GM23338 (cell line): ENCODE measurements at regions not wholly inside any gene's neighbourhood (a gene's known extent, or its start where the extent isn't known, plus 50 kb on each side); places are given as distances from the start of the nearest gene placed in this dataset.

ENCODE experiments used
- ATAC-seq: fragments of 200-7000 bp; cut with Tn5 transposase; 3 replicates; pipeline ENCODE4 v1.9.1; 2020
- DNase-seq: peaks from one replicate; pipeline ENCODE4 v3.0.0-alpha.2; 2015; ENCODE audit warnings: low spot score
- H2AFZ ChIP-seq: fragments of 200-600 bp; sonication (generic); 2 replicates; pipeline ENCODE4 v1.8.0; 2016; ENCODE audit warnings: antibody characterized with exemption, mild to moderate bottlenecking, moderate library complexity
- H3F3A ChIP-seq: fragments of 200-600 bp; sonication (generic); replicated peaks from 2 replicates; pipeline ENCODE4 v1.8.0; 2017; ENCODE audit warnings: antibody characterized with exemption, mixed run types, low read depth
- H3K27ac ChIP-seq: fragments of 200-600 bp; sonication (generic); 2 replicates; pipeline ENCODE4 v1.6.1; 2016; ENCODE audit warnings: low read depth
- H3K27me3 ChIP-seq: fragments of 200-600 bp; sonication (generic); 2 replicates; pipeline ENCODE4 v1.8.0; 2016; ENCODE audit warnings: mild to moderate bottlenecking, mixed run types, moderate library complexity; ENCODE audit not compliant: insufficient read depth
- H3K36me3 ChIP-seq: fragments of 200-600 bp; sonication (generic); 2 replicates; pipeline ENCODE4 v1.8.0; 2016; ENCODE audit warnings: mild to moderate bottlenecking; ENCODE audit not compliant: insufficient read depth
- H3K4me1 ChIP-seq: fragments of 200-600 bp; sonication (generic); 2 replicates; pipeline ENCODE4 v1.8.0; 2016; ENCODE audit warnings: mild to moderate bottlenecking, moderate library complexity; ENCODE audit not compliant: insufficient read depth
- H3K4me2 ChIP-seq: fragments of 200-600 bp; sonication (generic); 2 replicates; pipeline ENCODE4 v1.7.1; 2017; ENCODE audit warnings: mixed run types
- H3K4me3 ChIP-seq: fragments of 200-600 bp; sonication (generic); 2 replicates; pipeline ENCODE4 v1.6.1; 2016; ENCODE audit warnings: mixed run types
- H3K79me2 ChIP-seq: fragments of 200-600 bp; sonication (generic); replicated peaks from 2 replicates; pipeline ENCODE4 v1.8.0; 2017; ENCODE audit warnings: mild to moderate bottlenecking; ENCODE audit not compliant: insufficient read depth
- H3K9me2 ChIP-seq: fragments of 200-600 bp; sonication (generic); 2 replicates; pipeline ENCODE4 v1.8.0; 2017; ENCODE audit not compliant: insufficient read depth
- H4K20me1 ChIP-seq: fragments of 200-600 bp; sonication (generic); replicated peaks from 2 replicates; pipeline ENCODE4 v1.8.0; 2017; ENCODE audit warnings: mild to moderate bottlenecking; ENCODE audit not compliant: insufficient read depth
- H3K27ac Mint-ChIP-seq: 2 replicates; pipeline ENCODE4 v1.8.0; 2020; ENCODE audit warnings: inconsistent platforms, mild to moderate bottlenecking, moderate library complexity, mixed read lengths
- H3K27me3 Mint-ChIP-seq: 3 replicates; pipeline ENCODE4 v1.8.0; 2022; ENCODE audit warnings: low read depth, mild to moderate bottlenecking, moderate library complexity, mixed read lengths, inconsistent platforms; ENCODE audit not compliant: insufficient read depth, poor library complexity
- H3K36me3 Mint-ChIP-seq: 3 replicates; pipeline ENCODE4 v1.8.0; 2021; ENCODE audit warnings: low read depth, mild to moderate bottlenecking, inconsistent platforms, moderate library complexity, mixed read lengths
- H3K4me1 Mint-ChIP-seq: 3 replicates; pipeline ENCODE4 v1.8.0; 2020; ENCODE audit warnings: mild to moderate bottlenecking, inconsistent platforms, mixed read lengths
- H3K4me3 Mint-ChIP-seq: 3 replicates; pipeline ENCODE4 v1.8.0; 2021; ENCODE audit warnings: moderate library complexity, mild to moderate bottlenecking, inconsistent platforms, mixed read lengths
- H3K9me3 Mint-ChIP-seq: 3 replicates; pipeline ENCODE4 v1.8.0; 2020; ENCODE audit warnings: moderate library complexity, mild to moderate bottlenecking, inconsistent platforms, mixed read lengths
- CREB1 ChIP-seq: fragments of 250-450 bp; sonication (Bioruptor Pico); IDR thresholded peaks from 2 replicates; pipeline ENCODE4 v1.5.0; 2020; ENCODE audit warnings: low read depth, mild to moderate bottlenecking, moderate library complexity
- EZH2 ChIP-seq: fragments of 200-600 bp; sonication (generic); IDR thresholded peaks from one replicate; pipeline ENCODE4 v1.8.0; 2017; ENCODE audit warnings: antibody characterized with exemption, mild to moderate bottlenecking, low read depth; ENCODE audit not compliant: unreplicated experiment
- EZH2phosphoT487 ChIP-seq: fragments of 200-600 bp; sonication (generic); IDR thresholded peaks from one replicate; pipeline ENCODE4 v1.8.1; 2018; ENCODE audit warnings: antibody characterized with exemption; ENCODE audit not compliant: unreplicated experiment
- JUNB ChIP-seq: IDR thresholded peaks from one replicate; pipeline ENCODE4 v1.6.1; 2016; ENCODE audit warnings: antibody characterized with exemption; ENCODE audit not compliant: unreplicated experiment
- NANOG ChIP-seq: IDR thresholded peaks from 2 replicates; pipeline ENCODE4 v1.6.1; 2016; ENCODE audit warnings: antibody characterized with exemption, borderline replicate concordance
- POLR2AphosphoS5 ChIP-seq: IDR thresholded peaks from 2 replicates; pipeline ENCODE4 v1.6.1; 2016; ENCODE audit warnings: antibody characterized with exemption, low read depth
- STAT1 ChIP-seq: IDR thresholded peaks from one replicate; pipeline ENCODE4 v1.6.1; 2016; ENCODE audit warnings: antibody characterized with exemption; ENCODE audit not compliant: unreplicated experiment
- ZNF114 ChIP-seq: fragments of 250-450 bp; sonication (Bioruptor Pico); IDR thresholded peaks from 2 replicates; pipeline ENCODE4 v1.5.0; 2020; ENCODE audit warnings: mild to moderate bottlenecking, moderate library complexity
- ZNF331 ChIP-seq: fragments of 250-450 bp; sonication (Bioruptor Pico); IDR thresholded peaks from 2 replicates; pipeline ENCODE4 v1.5.0; 2020; ENCODE audit warnings: low read depth, mild to moderate bottlenecking, moderate library complexity
- TF ChIP-seq, protein P1 (sequence below): fragments of 250-450 bp; sonication (Bioruptor Pico); IDR thresholded peaks from 2 replicates; pipeline ENCODE4 v1.5.0; 2020; ENCODE audit warnings: mild to moderate bottlenecking, moderate library complexity
- TF ChIP-seq, protein P2 (sequence below): IDR thresholded peaks from 2 replicates; pipeline ENCODE4 v1.6.1; 2016; ENCODE audit warnings: antibody characterized with exemption
- TF ChIP-seq, protein P3 (sequence below), 2 experiments: fragments of 200-600 bp in 1 of 2; sonication (generic) in 1 of 2; conservative IDR thresholded peaks; 2 replicates each; pipeline versions ENCODE4 v1.5.1 to v1.6.1; 2016 to 2017; ENCODE audit warnings: antibody characterized with exemption in 2 of 2, low read depth in 2 of 2, mild to moderate bottlenecking in 2 of 2, moderate library complexity in 1 of 2
- TF ChIP-seq, protein P4 (sequence below): IDR thresholded peaks from one replicate; pipeline ENCODE4 v1.6.1; 2018; ENCODE audit warnings: antibody characterized with exemption; ENCODE audit not compliant: unreplicated experiment

DNA sequence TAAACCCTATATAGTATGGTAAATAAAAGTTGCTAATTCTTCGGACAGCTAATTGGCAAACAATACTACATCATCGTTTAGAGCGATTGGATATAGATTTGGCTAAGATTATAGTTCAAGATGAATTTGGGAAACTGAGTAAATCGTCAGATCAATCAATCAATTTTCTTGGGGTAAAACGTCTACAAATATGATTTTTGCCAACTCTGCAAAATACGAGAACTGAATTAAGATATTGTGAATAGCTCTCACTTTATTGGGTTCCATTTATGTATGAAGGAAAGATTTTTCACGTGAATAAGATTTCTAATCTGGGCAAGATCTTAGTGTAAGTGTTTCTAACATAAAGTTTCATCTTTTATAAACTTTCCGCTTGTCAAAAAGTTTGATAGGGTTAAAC lies 132.9 kb upstream of the AGR3 start:
- no peaks in the 10 kb centered on the region for H3K27me3 ChIP-seq
- Mint-ChIP-seq H3K9me3 (no peaks in the 10 kb centered on the region), H3K4me3 (no peak overlapping the region), H3K27ac (no peak overlapping the region), H3K27me3 (no peaks in the 10 kb centered on the region), H3K4me1 (no peaks in the 10 kb centered on the region), H3K36me3 (no peaks in the 10 kb centered on the region)
- H3K9me2 ChIP-seq = peaks cover 5% of the 10 kb centered on the region; the same call in 1 of the 2 replicates
- H4K20me1 ChIP-seq = no peaks in the 10 kb centered on the region
- no peaks in the 10 kb centered on the region for H3K79me2 ChIP-seq
- no peak overlapping the region for H3K4me2 ChIP-seq
- no peaks in the 10 kb centered on the region for H3K36me3 ChIP-seq
- no peak overlapping the region for H3K27ac ChIP-seq
- no peaks in the 10 kb centered on the region for H3K4me1 ChIP-seq
- ATAC-seq (no peak), DNase-seq (no peak)
- H3K4me3 ChIP-seq = no peak overlapping the region
- H3F3A ChIP-seq = no peaks in the 10 kb centered on the region
- no peak for TF ChIP-seq JUNB
- no peak for TF ChIP-seq ZNF331 (CRISPR knock-in tag)
- no peak for TF ChIP-seq CREB1 (CRISPR knock-in tag)
- no peak for TF ChIP-seq POLR2AphosphoS5
- no peak for TF ChIP-seq STAT1
- no peak for TF ChIP-seq NANOG
- TF ChIP-seq, protein P1, sequence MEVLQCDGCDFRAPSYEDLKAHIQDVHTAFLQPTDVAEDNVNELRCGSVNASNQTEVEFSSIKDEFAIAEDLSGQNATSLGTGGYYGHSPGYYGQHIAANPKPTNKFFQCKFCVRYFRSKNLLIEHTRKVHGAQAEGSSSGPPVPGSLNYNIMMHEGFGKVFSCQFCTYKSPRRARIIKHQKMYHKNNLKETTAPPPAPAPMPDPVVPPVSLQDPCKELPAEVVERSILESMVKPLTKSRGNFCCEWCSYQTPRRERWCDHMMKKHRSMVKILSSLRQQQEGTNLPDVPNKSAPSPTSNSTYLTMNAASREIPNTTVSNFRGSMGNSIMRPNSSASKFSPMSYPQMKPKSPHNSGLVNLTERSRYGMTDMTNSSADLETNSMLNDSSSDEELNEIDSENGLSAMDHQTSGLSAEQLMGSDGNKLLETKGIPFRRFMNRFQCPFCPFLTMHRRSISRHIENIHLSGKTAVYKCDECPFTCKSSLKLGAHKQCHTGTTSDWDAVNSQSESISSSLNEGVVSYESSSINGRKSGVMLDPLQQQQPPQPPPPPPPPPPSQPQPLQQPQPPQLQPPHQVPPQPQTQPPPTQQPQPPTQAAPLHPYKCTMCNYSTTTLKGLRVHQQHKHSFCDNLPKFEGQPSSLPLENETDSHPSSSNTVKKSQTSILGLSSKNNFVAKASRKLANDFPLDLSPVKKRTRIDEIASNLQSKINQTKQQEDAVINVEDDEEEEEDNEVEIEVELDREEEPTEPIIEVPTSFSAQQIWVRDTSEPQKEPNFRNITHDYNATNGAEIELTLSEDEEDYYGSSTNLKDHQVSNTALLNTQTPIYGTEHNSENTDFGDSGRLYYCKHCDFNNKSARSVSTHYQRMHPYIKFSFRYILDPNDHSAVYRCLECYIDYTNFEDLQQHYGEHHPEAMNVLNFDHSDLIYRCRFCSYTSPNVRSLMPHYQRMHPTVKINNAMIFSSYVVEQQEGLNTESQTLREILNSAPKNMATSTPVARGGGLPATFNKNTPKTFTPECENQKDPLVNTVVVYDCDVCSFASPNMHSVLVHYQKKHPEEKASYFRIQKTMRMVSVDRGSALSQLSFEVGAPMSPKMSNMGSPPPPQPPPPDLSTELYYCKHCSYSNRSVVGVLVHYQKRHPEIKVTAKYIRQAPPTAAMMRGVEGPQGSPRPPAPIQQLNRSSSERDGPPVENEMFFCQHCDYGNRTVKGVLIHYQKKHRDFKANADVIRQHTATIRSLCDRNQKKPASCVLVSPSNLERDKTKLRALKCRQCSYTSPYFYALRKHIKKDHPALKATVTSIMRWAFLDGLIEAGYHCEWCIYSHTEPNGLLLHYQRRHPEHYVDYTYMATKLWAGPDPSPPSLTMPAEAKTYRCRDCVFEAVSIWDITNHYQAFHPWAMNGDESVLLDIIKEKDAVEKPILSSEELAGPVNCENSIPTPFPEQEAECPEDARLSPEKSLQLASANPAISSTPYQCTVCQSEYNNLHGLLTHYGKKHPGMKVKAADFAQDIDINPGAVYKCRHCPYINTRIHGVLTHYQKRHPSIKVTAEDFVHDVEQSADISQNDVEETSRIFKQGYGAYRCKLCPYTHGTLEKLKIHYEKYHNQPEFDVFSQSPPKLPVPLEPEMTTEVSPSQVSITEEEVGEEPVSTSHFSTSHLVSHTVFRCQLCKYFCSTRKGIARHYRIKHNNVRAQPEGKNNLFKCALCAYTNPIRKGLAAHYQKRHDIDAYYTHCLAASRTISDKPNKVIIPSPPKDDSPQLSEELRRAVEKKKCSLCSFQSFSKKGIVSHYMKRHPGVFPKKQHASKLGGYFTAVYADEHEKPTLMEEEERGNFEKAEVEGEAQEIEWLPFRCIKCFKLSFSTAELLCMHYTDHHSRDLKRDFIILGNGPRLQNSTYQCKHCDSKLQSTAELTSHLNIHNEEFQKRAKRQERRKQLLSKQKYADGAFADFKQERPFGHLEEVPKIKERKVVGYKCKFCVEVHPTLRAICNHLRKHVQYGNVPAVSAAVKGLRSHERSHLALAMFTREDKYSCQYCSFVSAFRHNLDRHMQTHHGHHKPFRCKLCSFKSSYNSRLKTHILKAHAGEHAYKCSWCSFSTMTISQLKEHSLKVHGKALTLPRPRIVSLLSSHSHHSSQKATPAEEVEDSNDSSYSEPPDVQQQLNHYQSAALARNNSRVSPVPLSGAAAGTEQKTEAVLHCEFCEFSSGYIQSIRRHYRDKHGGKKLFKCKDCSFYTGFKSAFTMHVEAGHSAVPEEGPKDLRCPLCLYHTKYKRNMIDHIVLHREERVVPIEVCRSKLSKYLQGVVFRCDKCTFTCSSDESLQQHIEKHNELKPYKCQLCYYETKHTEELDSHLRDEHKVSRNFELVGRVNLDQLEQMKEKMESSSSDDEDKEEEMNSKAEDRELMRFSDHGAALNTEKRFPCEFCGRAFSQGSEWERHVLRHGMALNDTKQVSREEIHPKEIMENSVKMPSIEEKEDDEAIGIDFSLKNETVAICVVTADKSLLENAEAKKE (CRISPR knock-in tag) = no peak
- TF ChIP-seq, protein P2, sequence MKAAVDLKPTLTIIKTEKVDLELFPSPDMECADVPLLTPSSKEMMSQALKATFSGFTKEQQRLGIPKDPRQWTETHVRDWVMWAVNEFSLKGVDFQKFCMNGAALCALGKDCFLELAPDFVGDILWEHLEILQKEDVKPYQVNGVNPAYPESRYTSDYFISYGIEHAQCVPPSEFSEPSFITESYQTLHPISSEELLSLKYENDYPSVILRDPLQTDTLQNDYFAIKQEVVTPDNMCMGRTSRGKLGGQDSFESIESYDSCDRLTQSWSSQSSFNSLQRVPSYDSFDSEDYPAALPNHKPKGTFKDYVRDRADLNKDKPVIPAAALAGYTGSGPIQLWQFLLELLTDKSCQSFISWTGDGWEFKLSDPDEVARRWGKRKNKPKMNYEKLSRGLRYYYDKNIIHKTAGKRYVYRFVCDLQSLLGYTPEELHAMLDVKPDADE = no peak
- no peak for TF ChIP-seq EZH2
- TF ChIP-seq, protein P3, sequence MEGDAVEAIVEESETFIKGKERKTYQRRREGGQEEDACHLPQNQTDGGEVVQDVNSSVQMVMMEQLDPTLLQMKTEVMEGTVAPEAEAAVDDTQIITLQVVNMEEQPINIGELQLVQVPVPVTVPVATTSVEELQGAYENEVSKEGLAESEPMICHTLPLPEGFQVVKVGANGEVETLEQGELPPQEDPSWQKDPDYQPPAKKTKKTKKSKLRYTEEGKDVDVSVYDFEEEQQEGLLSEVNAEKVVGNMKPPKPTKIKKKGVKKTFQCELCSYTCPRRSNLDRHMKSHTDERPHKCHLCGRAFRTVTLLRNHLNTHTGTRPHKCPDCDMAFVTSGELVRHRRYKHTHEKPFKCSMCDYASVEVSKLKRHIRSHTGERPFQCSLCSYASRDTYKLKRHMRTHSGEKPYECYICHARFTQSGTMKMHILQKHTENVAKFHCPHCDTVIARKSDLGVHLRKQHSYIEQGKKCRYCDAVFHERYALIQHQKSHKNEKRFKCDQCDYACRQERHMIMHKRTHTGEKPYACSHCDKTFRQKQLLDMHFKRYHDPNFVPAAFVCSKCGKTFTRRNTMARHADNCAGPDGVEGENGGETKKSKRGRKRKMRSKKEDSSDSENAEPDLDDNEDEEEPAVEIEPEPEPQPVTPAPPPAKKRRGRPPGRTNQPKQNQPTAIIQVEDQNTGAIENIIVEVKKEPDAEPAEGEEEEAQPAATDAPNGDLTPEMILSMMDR (conservative IDR thresholded peaks at IDR 0.05; ENCODE audit: low read depth in 2 of 2) = no peak
- TF ChIP-seq ZNF114 (CRISPR knock-in tag) = no peak
- TF ChIP-seq EZH2phosphoT487 = no peak
- TF ChIP-seq, protein P4, sequence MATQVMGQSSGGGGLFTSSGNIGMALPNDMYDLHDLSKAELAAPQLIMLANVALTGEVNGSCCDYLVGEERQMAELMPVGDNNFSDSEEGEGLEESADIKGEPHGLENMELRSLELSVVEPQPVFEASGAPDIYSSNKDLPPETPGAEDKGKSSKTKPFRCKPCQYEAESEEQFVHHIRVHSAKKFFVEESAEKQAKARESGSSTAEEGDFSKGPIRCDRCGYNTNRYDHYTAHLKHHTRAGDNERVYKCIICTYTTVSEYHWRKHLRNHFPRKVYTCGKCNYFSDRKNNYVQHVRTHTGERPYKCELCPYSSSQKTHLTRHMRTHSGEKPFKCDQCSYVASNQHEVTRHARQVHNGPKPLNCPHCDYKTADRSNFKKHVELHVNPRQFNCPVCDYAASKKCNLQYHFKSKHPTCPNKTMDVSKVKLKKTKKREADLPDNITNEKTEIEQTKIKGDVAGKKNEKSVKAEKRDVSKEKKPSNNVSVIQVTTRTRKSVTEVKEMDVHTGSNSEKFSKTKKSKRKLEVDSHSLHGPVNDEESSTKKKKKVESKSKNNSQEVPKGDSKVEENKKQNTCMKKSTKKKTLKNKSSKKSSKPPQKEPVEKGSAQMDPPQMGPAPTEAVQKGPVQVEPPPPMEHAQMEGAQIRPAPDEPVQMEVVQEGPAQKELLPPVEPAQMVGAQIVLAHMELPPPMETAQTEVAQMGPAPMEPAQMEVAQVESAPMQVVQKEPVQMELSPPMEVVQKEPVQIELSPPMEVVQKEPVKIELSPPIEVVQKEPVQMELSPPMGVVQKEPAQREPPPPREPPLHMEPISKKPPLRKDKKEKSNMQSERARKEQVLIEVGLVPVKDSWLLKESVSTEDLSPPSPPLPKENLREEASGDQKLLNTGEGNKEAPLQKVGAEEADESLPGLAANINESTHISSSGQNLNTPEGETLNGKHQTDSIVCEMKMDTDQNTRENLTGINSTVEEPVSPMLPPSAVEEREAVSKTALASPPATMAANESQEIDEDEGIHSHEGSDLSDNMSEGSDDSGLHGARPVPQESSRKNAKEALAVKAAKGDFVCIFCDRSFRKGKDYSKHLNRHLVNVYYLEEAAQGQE = no peak
- no peak overlapping the region for H2AFZ ChIP-seq
